NCI-H2196 (cell line): ENCODE measurements at regions not wholly inside any gene's neighbourhood (a gene's known extent, or its start where the extent isn't known, plus 50 kb on each side); places are given as distances from the start of the nearest gene placed in this dataset.

ENCODE experiments used
- DNase-seq: peaks from one replicate; lab custom pipeline; 2025; ENCODE audit not compliant: unreplicated experiment; lab: John Stamatoyannopoulos, UW

DNA sequence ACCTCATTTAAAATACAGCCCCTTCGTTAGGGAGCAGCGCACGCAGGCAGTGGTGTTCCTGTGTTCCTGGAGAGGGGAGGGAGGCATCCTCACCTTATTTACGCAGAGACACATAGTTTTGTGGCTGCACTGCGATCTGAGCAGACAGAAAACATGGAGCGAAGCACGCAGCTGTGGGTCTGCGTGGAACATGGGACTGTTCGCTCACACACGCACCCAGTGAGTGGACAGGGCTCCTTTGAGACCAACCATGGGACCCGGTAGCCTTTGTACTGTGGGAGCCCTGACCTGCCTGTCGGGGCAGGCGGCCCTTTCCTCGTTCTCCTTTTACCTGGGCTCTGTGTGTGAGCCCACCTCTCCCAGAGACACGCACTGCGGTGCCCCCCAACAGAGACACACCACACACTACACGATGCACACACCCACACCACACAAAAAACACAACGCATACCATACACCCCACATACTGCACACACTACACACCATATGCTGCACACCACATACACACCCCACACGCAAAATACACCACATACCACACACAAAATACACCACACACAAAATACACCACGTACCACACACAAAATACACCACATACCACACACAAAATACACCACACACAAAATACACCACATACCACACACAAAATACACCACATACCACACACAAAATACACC, 1245.7 kb downstream of the BRD1 start:
- no peak for DNase-seq

DNA sequence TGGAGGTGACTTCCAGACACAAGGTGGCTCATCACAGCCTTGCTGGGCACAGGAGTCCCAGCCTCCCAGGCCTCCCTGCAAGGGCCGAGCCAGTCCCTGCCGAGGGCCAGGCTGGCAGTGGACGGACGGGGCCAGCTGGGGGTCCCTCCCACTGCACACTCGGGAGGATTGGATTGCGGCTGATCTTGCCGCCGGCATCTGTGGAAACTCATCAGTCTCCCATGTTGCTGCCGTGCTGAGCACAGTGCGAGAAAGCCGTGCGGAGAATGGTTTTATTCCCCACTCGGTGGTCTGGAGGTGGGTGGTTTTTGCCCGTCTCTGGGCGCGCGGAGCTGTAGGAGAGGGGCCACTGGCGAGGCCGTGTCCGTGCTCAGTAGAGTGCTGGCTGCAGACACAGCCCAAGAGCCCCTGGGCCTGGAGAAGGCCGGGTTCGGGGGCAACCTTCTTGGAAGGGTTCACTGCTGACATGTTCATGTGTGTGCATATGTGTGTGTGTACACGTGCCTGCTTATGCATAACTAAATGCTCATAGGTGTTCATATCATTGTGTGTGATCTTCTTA, 1246.4 kb downstream of the BRD1 start:
- no peak for DNase-seq

DNA sequence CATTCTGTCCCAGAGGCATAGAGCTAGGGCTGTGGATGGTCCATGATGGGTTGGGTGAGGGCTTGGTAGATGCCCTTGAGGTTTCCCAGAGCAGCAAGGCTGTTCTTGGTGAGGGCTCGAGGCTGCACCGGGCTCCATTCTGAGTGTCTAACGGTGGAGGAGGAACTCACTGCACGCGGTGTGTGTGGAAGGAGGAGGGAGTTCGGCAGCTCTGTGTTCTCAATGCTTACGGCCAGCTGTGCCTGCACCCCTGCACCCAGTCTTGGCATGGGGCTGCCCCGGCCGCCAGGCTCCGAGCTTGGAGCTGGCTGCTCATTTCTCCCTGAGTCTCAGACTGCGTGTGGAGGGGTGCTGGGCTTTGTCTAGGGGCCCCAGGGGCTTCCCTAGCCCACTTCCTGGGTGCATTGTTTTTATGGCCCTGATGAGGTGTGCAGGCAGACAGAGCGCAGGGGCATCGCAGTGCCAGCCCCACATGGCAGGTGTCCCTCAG, 1247.1 kb downstream of the BRD1 start:
- DNase-seq = no peak

DNA sequence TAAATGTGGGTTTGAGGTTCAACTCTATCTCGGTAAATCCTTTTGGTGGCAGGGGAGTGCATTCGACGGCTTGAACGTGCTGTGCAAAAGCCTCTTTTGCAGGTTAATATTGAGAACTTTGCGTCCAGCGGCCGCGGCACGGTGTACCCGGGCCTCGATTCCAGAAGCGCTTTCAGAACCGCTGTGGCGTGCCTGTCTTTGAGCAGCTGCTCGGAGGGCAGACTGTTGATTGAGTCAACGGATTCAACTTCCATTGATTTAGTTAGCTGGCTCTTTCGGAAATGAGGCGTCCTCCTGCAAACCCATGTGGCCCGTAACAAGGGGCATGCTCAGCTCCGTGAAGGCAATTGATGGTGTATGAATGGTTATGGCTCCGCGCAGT, 1247.8 kb downstream of the BRD1 start:
- DNase-seq = no peak

DNA sequence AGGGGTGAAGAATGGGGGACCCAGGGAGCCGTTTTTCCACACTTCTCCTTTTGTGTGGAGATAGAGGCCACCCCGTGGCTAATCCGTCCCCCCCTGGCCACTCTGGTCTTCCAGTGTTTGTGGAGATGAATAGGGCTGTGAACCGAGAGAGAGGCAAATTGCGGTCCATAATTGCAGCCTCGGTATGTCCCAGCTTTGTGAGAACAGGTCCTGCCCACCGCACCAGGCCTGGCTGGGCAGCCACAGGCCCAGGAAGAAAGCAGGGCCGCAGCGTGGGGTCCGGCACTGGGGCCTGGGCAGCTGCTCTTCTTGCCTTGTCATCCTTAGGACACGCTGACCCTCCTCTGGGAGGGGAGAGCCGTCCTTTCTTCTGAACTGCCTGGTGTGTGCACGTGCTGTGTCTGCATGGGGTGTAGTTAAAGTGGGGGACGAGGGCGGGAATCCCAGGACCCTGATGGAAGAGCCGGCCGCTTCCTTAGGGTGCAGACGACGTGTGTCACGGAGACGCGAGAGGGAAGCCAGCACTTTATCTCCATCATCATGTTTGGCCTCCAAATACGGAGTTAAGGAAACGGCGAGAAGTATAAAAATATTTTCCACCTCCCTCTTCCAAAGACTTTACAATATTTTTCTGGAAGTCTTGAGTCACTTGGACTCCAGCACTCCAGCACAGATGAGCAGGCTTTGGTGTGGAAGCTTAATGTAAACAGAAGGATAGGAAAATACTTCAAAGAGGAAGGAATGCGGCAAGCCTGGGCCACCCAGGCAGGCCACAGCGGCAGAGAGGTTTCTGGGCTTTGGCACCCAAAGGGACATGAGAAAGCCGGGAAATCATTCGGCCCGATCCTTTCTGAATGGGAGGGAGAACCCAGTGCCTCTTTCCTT, 1248.4 kb downstream of the BRD1 start:
- DNase-seq = no peak

DNA sequence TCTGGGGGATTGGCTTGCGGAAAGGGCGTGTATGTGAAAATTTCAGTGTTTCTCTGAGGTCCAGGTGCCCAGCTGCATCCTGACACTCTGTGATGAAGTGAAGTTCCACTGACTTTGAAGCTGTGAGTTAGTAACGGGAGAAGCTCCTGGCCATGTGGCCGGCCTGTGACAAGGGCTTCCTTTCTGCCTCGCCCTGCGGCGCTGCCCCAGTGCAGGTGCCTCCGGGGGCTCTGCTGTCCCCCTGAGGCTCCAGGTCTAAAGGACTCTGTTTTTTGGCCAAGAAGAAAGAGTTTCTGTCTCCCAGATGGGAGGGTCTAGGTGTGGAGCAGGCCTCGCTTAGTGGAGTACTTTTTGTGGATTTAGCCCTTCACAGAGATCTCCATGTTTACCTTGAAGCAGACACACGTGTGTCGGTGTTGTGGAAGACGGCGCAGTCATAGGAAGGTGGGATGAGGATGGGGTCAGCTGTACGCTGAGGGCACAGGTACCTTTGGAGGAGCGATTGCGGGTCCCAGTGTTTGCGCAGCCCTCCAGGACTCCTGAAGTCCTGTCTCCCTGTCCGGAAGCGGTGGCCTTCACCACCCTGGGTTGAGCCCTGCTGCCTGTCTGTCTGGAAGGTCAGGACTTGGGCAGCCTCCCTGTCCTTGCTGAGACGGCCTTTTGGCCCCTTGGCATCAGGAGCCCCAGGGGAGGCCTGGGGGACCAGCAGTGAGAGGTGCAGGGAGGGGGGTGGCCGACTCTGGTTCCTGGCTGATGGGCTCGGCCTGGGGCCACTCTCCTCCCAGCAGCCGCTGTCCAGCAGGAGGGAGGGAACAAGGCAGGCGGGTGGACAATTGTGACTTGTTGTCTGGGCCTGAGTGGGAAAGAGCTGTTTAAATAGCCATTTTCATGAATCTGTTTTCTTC, 1249.3 kb downstream of the BRD1 start:
- DNase-seq = no peak

DNA sequence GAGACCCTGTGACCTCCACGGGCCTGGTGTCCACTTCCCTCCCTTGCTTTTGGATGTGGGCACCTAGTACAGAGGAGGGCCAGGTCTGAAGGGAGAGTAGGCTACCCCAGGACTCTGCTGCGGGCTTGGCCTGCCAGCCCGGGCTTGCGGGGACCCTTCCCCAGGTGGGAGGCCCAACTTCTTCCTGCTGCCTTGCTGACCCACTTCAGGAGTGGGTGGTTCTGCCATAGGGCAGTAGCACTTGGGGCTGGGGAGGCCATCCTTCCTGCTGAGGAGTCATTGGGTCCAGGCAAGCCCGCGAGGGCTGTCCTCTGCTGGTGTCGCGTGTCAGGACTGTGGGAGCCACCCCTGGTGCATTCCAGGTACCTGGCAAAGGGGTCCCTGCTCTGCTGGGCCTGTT, 1250.0 kb downstream of the BRD1 start:
- DNase-seq = no peak

DNA sequence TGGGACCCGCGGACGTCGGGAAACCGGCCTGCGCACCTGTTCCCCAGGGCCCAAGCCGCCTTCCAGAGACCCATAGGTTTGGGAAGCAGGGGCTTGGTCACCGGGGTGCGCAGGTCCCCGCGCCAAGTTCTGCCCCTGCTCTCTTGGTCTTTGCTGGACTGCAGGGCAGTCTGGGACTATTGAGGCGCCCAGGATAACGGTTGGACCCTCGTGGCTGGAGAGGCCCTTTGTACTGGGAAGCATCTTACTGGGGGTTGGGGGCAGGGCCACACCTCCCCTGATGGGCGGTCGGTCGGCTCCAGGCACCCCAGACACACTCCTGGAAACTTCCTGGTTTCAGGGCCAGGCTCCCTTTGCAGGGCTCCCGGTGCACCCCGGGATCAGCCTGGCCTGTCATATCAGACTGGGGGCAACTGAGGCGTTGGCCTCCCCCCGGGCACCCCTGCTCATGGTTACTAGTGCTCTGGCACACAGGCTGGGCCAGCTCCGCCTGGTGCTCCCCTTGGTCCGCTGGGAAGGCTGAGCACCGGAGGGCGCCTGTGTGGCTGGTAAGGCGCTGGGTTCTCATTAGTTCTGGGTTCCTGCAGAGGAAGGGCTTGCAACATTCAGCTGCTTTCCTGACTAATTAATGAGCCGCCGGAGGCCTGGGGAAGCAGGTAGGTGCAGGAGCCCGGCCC, 1250.5 kb downstream of the BRD1 start:
- DNase-seq = no peak

DNA sequence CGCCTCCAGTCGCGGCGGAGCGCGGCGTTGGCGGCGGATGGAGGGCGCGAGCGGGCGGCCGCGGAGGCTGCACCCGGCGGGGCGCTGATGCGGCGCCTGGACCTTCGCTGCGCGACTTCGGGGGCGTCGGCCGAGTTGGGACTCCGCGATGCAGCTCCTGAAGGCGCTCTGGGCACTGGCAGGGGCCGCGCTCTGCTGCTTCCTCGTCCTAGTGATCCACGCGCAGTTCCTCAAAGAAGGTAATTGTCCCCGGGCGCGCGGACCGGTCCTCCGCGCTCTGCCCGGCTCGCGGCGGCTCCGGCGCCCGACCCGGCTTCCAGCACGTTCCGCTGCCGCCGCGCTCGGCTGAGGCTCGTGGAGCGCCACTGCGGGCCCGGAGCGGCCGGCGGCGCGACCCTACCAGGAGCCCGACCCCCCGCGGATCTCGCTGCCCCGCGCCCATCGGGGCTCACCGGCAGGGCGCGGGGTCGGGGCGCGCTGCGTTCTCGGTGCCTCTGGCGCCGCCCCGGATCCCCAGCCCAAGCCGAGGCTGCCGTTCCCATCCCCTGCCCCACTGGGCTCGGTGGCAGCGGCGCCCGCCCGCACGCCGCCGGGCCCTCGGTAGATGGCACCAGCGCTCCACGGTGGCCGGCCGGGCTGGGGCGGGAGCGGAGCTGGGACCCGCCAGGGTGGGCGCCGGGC, 1251.2 kb downstream of the BRD1 start:
- no peak for DNase-seq

DNA sequence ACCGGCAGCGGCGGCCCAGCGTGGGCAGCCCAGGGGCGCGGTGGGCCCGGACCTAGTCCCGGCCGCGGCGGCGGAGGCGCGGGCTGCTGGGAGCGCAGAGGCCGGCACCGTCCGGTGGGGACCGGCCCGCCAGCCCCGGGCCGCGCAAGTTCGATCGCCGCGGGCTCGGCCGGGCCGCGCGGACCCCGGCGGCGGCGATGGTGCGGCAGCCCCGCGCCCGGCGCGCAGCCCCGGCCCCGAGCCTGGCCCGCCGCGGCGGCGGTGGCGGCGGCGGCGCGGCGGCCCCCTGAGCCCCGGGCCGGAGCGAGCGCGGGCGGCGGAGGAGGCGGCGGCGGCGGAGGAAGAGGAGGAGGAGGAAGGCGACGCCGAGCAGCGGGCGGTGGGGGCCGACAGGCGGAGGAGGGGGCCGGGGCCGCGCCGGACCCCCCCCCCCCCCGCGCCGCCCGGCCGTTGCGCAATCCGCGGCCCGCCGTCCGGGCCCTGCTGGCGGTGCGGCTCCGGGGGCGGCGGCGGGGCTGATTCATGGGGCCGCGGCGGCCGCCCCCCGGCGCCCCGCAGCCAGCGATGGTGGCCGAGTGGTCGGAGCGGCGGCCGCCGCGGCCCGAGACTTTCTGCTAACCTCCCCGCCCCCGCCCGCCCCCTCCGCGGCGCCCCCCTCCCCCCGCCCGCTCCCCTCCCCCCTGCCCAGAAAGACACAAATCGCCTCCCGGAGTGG, 1251.9 kb downstream of the BRD1 start:
- DNase-seq = no peak

DNA sequence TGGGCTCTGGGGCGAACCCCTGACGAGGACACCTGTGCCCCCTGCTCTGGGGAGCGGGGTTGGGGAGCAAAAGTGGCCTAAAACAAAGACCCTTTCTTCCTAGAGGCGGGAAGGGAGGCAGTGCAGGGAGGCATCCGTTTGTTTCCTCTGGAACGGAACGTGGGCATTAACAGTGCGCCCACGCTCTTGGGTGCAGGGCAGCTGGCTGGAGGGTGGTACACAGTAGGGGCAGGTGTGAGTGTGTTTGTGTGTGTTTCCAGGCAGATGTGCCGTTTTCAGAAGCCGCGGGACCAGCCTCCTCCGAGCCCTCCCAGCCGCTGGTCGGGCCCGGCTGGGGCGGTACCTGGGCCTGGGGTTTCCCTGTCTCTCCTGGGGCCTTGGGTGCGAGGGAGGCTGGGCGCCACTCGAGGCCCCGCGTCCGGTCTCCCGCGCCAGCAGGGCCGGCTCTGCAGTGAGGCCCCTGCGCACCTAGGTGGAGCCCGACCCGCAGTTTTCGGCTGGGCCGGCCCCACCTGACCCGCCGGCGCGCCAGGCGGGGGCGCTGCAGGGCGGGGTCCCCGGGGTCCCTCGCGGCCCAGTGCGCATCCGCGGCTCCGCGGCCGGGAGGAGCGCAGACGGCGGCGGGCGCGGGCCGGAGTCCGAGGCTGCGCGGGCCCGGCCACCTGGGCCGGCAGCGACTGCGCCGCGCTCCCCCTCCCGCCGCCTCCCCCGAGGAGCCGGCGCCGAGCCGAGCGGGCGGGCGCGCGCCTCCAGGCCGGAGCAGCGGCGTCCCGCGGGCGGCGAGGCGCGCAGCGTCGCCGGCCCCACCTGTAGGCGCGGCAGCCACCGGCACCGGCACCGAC, 1252.7 kb downstream of the BRD1 start:
- DNase-seq = no peak

DNA sequence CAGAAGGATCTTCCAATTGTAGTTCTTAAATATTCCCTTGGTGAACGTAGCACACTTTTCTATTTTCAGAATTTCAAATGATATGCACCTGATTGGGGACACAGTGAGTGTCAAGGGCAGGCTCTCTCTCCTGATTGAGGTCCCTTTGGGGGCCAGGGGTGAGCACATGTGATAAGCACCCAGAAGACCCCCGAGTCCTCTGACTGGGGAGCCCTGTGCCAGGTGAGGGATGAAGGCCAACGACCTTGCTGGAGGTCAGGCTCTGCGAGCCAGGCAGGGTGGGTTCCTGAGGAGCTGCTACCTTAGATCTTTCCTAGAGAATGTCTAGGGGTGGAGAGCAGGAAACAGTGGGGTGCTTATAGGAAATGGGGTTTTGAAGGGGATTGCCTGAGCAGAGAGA, 1253.9 kb downstream of the BRD1 start:
- no peak for DNase-seq

DNA sequence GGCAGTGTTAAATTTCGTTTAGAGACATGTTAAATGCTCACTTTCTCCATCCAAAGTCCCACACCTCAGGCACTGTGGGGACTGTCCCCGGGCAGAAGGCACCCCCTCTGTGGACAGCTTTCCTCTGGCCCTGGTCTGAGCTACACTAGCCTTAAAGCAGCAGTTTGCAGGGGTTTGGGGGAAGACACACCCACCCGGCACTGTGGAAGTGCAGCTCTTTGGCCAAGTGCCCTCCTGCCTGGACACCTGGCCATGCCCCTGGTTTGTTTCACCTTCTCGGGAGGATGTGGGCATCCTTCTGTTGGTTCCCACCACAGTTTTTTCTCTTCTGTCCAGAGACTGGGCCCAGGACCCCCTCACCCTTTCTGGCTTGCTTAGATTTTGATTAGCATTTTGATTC, 1254.7 kb downstream of the BRD1 start:
- no peak for DNase-seq

DNA sequence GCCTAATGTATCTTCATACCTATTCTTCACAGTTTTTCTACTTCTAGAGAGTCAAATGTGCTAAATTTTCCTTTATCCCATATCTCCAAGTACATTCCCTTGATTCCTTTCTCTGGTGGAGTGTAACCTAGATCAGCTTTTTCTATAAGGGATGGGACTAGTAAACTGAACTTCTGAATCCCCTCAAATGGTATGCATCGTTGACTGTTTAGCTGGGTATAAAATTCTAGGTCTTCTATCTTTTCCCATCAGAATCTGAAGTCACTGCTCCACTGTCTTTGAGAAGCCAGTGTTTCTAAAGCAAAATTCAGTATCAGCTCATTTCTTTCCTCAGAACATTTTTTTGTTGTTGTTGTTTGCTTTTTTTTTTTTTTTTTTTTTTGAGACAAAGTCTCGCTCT, 1256.8 kb downstream of the BRD1 start:
- no peak for DNase-seq

DNA sequence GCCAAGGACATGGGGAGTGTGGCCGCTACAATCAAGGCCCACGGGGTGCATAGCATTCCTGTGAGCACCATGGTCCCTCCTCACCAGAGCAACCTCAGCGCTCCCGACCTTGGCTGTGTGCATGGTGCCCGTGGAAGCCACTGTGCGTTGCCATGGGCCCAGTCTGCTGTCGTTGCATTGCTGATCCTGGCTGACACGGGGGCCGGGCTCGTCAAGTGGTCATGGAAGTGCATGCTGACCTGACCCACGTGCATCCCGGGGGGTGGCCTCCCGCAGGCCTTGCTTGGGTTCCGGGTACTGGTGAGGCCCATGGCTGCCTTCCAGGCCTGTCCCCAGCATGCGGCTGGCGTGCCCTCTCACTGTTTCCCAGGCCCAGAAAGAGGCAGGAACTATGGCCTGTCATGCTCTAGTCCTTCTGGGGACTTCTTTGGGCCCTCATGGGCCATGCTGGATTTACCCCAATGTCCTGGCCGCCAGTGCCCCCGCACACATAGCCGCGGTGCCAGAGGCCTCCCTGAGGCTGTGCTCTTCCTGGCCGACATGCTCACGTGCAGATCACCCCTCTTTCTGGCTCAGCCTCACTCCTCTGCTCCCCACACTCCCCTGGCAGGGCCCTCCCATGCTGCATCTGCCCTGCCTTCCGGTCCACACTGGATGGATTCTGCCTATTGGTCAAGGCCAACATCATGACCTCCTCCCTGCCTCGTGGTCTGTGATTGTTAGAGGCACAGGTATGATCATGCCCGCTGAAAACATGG, 1258.0 kb downstream of the BRD1 start:
- DNase-seq = no peak

DNA sequence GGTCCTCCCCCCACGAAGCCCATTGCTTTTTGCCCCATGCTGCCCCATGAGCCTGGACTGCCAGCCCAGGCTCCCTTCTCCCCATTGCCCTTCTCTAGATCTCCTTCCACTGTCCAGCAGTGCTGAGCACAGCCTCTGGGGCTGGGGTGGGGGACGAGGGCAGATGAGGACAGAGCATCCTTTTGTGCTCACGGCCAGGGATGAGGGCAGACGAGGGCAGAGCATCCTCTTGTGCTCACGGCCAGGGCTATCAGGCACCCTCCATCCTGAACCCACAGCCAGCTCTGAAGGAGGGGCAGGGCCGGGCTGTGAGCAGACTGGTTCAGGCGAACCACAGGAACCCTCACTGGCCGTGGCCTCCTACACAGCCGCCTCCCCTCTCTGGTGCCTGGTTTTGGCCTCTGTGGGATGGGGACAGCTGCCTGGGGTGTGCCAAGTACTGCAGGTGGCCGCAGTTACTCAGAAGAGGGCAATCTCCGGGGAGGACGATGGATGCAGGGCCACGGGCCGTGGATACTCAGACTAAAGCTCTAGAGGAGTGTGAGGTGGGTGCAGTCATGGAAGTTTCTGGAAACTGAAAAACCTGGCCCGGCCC, 1258.8 kb downstream of the BRD1 start:
- DNase-seq = no peak

DNA sequence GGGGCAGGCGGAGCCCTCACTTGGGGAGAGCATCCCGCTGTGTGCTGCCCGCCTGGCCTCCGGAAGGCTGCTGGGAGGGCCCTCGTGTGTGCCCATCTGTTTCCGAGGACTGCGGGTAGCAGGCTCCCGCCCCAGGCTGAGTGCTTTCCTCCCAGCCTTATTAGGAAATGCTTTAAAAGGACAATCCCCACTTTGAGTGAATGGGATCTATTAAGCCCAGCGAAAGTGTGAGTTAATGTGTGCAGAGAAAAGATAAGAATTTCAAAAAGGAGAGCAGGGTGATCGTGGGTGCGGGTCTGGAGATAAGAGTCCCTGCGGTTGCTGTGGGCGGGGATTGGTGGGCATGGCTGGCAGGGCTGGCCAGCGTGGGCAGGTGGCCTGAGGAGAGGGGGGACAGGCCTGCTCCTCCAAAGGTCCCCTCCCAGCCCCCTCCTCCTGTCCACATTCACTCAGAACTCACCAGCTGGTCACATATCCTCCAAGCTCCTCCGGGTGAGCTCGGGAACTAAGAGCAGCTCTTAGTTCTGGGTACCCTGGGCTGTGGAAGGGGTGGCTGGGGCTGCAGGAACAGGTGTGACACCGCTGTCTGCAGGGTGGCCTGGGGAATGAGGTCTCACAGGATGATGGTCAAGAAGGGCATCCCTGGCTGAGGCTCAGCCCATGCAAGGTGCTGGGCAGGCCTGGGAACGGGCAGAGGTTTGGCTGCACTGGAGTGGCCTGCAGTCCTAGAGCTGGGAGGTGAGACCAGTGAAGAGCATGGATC, 1260.3 kb downstream of the BRD1 start:
- no peak for DNase-seq
